ENCODE measurements at regions not wholly inside any gene's neighbourhood (a gene's known extent, or its start where the extent isn't known, plus 50 kb on each side); places are given as distances from the start of the nearest gene placed in this dataset.

- TF ChIP-seq EZH2phosphoT487 (IDR thresholded peaks at IDR 0.05; ENCODE audit: borderline replicate concordance) (no peak), CTCF (conservative IDR thresholded peaks at IDR 0.05; ENCODE audit: low read length) (no peak)
- Histone ChIP-seq H3K79me2 (ENCODE audit: insufficient read depth, low read length) (no peaks in the 10 kb centered on the region), H3K27me3 (ENCODE audit: insufficient read depth, low read length, poor library complexity, severe bottlenecking) (no peaks in the 10 kb centered on the region), H3K4me1 (ENCODE audit: insufficient read depth, low read length, poor library complexity, severe bottlenecking) (peaks cover 4% of the 10 kb centered on the region), H2AFZ (ENCODE audit: low read length) (no peak overlapping the region), H3K9me3 (ENCODE audit: insufficient read depth, low read depth, low read length) (no peaks in the 10 kb centered on the region), H3K4me3 (ENCODE audit: low read length, poor library complexity, severe bottlenecking) (no peak overlapping the region), H4K20me1 (ENCODE audit: insufficient read depth, low read length, poor library complexity, severe bottlenecking) (no peaks in the 10 kb centered on the region), H3K36me3 (ENCODE audit: insufficient read depth, low read length) (no peaks in the 10 kb centered on the region), H3K9me2 (replicated peaks; ENCODE audit: low read depth, low read length) (no peaks in the 10 kb centered on the region), H3F3A (ENCODE audit: low read depth) (no peaks in the 10 kb centered on the region), H3K4me2 (ENCODE audit: low read depth, low read length, poor library complexity, severe bottlenecking) (no peak overlapping the region), H3K9ac (ENCODE audit: low read depth, low read length, poor library complexity, severe bottlenecking) (no peak overlapping the region)
Measured at GRCh38 chr6:134449781-134450180, 131.9 kb upstream of the SGK1 start.

GRCh38 chr6:134449004-134449403 lies 131.1 kb upstream of the SGK1 start:
- Histone ChIP-seq H3K9me3 (ENCODE audit: insufficient read depth, low read depth, low read length) (no peaks in the 10 kb centered on the region), H3K4me2 (ENCODE audit: low read depth, low read length, poor library complexity, severe bottlenecking) (no peak overlapping the region), H3K4me3 (ENCODE audit: low read length, poor library complexity, severe bottlenecking) (no peak overlapping the region), H3F3A (ENCODE audit: low read depth) (no peaks in the 10 kb centered on the region), H3K27me3 (ENCODE audit: insufficient read depth, low read length, poor library complexity, severe bottlenecking) (no peaks in the 10 kb centered on the region), H2AFZ (ENCODE audit: low read length) (no peak overlapping the region), H3K4me1 (ENCODE audit: insufficient read depth, low read length, poor library complexity, severe bottlenecking) (peaks cover 4% of the 10 kb centered on the region), H3K36me3 (ENCODE audit: insufficient read depth, low read length) (no peaks in the 10 kb centered on the region), H3K9me2 (replicated peaks; ENCODE audit: low read depth, low read length) (no peaks in the 10 kb centered on the region), H3K79me2 (ENCODE audit: insufficient read depth, low read length) (no peaks in the 10 kb centered on the region), H3K9ac (ENCODE audit: low read depth, low read length, poor library complexity, severe bottlenecking) (no peak overlapping the region), H4K20me1 (ENCODE audit: insufficient read depth, low read length, poor library complexity, severe bottlenecking) (no peaks in the 10 kb centered on the region)
- no peak for TF ChIP-seq CTCF (conservative IDR thresholded peaks at IDR 0.05; ENCODE audit: low read length)
- TF ChIP-seq EZH2phosphoT487 (IDR thresholded peaks at IDR 0.05; ENCODE audit: borderline replicate concordance), result no peak

GRCh38 chr6:134447883-134448387 lies 130.0 kb upstream of the SGK1 start:
- H3K9me2 ChIP-seq (replicated peaks; ENCODE audit: low read depth, low read length), result no peaks in the 10 kb centered on the region
- no peak for TF ChIP-seq EZH2phosphoT487 (IDR thresholded peaks at IDR 0.05; ENCODE audit: borderline replicate concordance)
- no peak for TF ChIP-seq CTCF (conservative IDR thresholded peaks at IDR 0.05; ENCODE audit: low read length)
- no peaks in the 10 kb centered on the region for H3K79me2 ChIP-seq (ENCODE audit: insufficient read depth, low read length)
- H3K4me3 ChIP-seq (ENCODE audit: low read length, poor library complexity, severe bottlenecking), result no peak overlapping the region
- no peaks in the 10 kb centered on the region for H3K36me3 ChIP-seq (ENCODE audit: insufficient read depth, low read length)
- no peaks in the 10 kb centered on the region for H3K9me3 ChIP-seq (ENCODE audit: insufficient read depth, low read depth, low read length)
- H2AFZ ChIP-seq (ENCODE audit: low read length), result no peak overlapping the region
- H3F3A ChIP-seq (ENCODE audit: low read depth), result no peaks in the 10 kb centered on the region
- no peak overlapping the region for H3K4me2 ChIP-seq (ENCODE audit: low read depth, low read length, poor library complexity, severe bottlenecking)
- no peaks in the 10 kb centered on the region for H4K20me1 ChIP-seq (ENCODE audit: insufficient read depth, low read length, poor library complexity, severe bottlenecking)
- no peak overlapping the region for H3K9ac ChIP-seq (ENCODE audit: low read depth, low read length, poor library complexity, severe bottlenecking)
- peaks cover 4% of the 10 kb centered on the region for H3K4me1 ChIP-seq (ENCODE audit: insufficient read depth, low read length, poor library complexity, severe bottlenecking)
- H3K27me3 ChIP-seq (ENCODE audit: insufficient read depth, low read length, poor library complexity, severe bottlenecking), result no peaks in the 10 kb centered on the region

Data from Loucy (cell line).